ENCODE measurements at regions not wholly inside any gene's neighbourhood (a gene's known extent, or its start where the extent isn't known, plus 50 kb on each side); places are given as distances from the start of the nearest gene placed in this dataset.

DNA sequence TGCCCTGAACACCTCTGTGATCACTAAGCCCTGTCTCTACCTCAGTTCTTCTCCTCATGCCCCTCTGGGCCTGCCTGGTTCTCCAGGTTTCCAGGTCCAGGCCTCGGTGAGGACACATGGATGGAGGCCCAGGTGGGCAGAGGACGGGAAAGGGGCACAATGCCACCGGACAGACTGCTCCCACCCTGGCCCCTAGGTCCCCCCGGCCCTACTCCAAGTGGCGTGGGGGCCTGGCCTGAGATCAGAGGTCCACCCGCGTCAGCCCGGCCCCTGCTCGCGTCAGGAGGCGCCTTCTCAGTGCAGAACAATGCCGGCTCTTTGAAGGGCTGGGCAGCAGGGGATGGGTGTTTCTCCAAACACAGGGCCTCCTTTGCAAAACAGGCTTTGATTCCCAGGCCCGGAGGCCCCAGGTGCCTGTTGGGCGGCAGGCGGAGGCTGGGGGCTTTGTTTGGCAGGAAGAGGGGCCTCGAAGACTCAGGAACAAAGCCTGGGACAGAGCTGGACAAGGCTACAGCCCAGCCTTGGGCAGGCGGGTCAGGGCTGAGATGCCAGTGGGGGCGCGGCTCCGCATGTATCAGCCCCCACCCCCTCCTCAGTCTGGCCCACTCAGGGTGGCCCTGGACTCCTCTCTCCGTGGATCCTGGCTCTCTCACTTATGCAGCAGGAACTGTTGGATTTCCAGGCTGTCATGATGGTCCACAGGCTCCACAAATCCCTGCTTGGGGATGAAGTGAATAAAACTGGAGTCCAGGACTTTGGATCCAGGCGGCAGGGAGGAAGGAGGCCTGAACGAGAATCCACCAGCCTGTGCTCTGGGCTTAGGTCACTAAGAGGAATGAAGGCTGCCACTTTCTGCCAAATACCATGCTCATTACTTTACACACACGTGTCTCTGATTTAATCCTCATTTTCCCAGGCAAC lies 77.4 kb upstream of the SLC2A1 start (continued):
- no peak for TF ChIP-seq REXO4 (CRISPR knock-in tag; IDR thresholded peaks at IDR 0.05; ENCODE audit: borderline replicate concordance)
- no peak for TF ChIP-seq ZNF460 (CRISPR knock-in tag; IDR thresholded peaks at IDR 0.05; ENCODE audit: borderline replicate concordance)
- no peak for TF ChIP-seq ZNF615 (CRISPR knock-in tag; IDR thresholded peaks at IDR 0.05; ENCODE audit: borderline replicate concordance)
- TF ChIP-seq, protein P1, sequence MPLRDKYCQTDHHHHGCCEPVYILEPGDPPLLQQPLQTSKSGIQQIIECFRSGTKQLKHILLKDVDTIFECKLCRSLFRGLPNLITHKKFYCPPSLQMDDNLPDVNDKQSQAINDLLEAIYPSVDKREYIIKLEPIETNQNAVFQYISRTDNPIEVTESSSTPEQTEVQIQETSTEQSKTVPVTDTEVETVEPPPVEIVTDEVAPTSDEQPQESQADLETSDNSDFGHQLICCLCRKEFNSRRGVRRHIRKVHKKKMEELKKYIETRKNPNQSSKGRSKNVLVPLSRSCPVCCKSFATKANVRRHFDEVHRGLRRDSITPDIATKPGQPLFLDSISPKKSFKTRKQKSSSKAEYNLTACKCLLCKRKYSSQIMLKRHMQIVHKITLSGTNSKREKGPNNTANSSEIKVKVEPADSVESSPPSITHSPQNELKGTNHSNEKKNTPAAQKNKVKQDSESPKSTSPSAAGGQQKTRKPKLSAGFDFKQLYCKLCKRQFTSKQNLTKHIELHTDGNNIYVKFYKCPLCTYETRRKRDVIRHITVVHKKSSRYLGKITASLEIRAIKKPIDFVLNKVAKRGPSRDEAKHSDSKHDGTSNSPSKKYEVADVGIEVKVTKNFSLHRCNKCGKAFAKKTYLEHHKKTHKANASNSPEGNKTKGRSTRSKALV (CRISPR knock-in tag; IDR thresholded peaks at IDR 0.05): no peak
- no peak for TF ChIP-seq ZNF333 (CRISPR knock-in tag; IDR thresholded peaks at IDR 0.05; ENCODE audit: borderline replicate concordance)
- peak; percentile 19 for TF ChIP-seq ZEB1 (IDR thresholded peaks at IDR 0.05; ENCODE audit: insufficient replicate concordance, low read depth)
- TF ChIP-seq BRD4 (CRISPR knock-in tag; IDR thresholded peaks at IDR 0.05): peak; percentile 44; the same call in 1 of the 2 replicates
- TF ChIP-seq ZNF503 (CRISPR knock-in tag; IDR thresholded peaks at IDR 0.05): peak; percentile 87; the same call in 1 of the 2 replicates
- TF ChIP-seq ZNF674 (CRISPR knock-in tag; IDR thresholded peaks at IDR 0.05; ENCODE audit: low read depth): no peak
- TF ChIP-seq, protein P2, sequence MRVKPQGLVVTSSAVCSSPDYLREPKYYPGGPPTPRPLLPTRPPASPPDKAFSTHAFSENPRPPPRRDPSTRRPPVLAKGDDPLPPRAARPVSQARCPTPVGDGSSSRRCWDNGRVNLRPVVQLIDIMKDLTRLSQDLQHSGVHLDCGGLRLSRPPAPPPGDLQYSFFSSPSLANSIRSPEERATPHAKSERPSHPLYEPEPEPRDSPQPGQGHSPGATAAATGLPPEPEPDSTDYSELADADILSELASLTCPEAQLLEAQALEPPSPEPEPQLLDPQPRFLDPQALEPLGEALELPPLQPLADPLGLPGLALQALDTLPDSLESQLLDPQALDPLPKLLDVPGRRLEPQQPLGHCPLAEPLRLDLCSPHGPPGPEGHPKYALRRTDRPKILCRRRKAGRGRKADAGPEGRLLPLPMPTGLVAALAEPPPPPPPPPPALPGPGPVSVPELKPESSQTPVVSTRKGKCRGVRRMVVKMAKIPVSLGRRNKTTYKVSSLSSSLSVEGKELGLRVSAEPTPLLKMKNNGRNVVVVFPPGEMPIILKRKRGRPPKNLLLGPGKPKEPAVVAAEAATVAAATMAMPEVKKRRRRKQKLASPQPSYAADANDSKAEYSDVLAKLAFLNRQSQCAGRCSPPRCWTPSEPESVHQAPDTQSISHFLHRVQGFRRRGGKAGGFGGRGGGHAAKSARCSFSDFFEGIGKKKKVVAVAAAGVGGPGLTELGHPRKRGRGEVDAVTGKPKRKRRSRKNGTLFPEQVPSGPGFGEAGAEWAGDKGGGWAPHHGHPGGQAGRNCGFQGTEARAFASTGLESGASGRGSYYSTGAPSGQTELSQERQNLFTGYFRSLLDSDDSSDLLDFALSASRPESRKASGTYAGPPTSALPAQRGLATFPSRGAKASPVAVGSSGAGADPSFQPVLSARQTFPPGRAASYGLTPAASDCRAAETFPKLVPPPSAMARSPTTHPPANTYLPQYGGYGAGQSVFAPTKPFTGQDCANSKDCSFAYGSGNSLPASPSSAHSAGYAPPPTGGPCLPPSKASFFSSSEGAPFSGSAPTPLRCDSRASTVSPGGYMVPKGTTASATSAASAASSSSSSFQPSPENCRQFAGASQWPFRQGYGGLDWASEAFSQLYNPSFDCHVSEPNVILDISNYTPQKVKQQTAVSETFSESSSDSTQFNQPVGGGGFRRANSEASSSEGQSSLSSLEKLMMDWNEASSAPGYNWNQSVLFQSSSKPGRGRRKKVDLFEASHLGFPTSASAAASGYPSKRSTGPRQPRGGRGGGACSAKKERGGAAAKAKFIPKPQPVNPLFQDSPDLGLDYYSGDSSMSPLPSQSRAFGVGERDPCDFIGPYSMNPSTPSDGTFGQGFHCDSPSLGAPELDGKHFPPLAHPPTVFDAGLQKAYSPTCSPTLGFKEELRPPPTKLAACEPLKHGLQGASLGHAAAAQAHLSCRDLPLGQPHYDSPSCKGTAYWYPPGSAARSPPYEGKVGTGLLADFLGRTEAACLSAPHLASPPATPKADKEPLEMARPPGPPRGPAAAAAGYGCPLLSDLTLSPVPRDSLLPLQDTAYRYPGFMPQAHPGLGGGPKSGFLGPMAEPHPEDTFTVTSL (CRISPR knock-in tag; IDR thresholded peaks at IDR 0.05; ENCODE audit: borderline replicate concordance): peak; percentile 16; the same call in 1 of the 2 replicates
- peak; percentile 54 for TF ChIP-seq SPEN (CRISPR knock-in tag; IDR thresholded peaks at IDR 0.05; ENCODE audit: low read depth)
- TF ChIP-seq PREB (CRISPR knock-in tag; IDR thresholded peaks at IDR 0.05): no peak

Measured in HepG2 (cell line).